ENCODE measurements at regions not wholly inside any gene's neighbourhood (a gene's known extent, or its start where the extent isn't known, plus 50 kb on each side); places are given as distances from the start of the nearest gene placed in this dataset.

GRCh38 chr6:100268326-100268725 lies 196.4 kb downstream of the SIM1 start:
- no peak for DNase-seq (ENCODE audit: low spot score)

GRCh38 chr6:100267721-100268123 lies 197.0 kb downstream of the SIM1 start:
- no peak for DNase-seq (ENCODE audit: low spot score)

- DNase-seq (ENCODE audit: low spot score), result no peak
Observed at GRCh38 chr6:100266494-100267401, 198.0 kb downstream of the SIM1 start.

- no peak for DNase-seq (ENCODE audit: low spot score)
Observed at GRCh38 chr6:100262086-100262485, 202.6 kb downstream of the SIM1 start.

GRCh38 chr6:100261486-100261885 lies 203.2 kb downstream of the SIM1 start:
- DNase-seq (ENCODE audit: low spot score), result no peak

- DNase-seq (ENCODE audit: low spot score), result no peak
Observed at GRCh38 chr6:100260584-100260983, 204.1 kb downstream of the SIM1 start.

- no peak for DNase-seq (ENCODE audit: low spot score)
Observed at GRCh38 chr6:100259865-100260264, 204.9 kb downstream of the SIM1 start.

GRCh38 chr6:100258752-100259151 lies 206.0 kb downstream of the SIM1 start:
- no peak for DNase-seq (ENCODE audit: low spot score)

- no peak for DNase-seq (ENCODE audit: low spot score)
Observed at GRCh38 chr6:100257793-100258395, 206.8 kb downstream of the SIM1 start.

- DNase-seq (ENCODE audit: low spot score), result no peak
Observed at GRCh38 chr6:100255701-100256100, 209.0 kb downstream of the SIM1 start.

- no peak for DNase-seq (ENCODE audit: low spot score)
Observed at GRCh38 chr6:100247123-100247522, 217.6 kb downstream of the SIM1 start.

GRCh38 chr6:100246206-100246605 lies 218.5 kb downstream of the SIM1 start:
- DNase-seq (ENCODE audit: low spot score), result no peak

GRCh38 chr6:100240798-100241197 lies 223.9 kb downstream of the SIM1 start:
- DNase-seq (ENCODE audit: low spot score), result no peak

- no peak for DNase-seq (ENCODE audit: low spot score)
Observed at GRCh38 chr6:100237821-100238220, 226.9 kb downstream of the SIM1 start.

- no peak for DNase-seq (ENCODE audit: low spot score)
Observed at GRCh38 chr6:100236389-100236788, 228.3 kb downstream of the SIM1 start.

- no peak for DNase-seq (ENCODE audit: low spot score)
Observed at GRCh38 chr6:100235631-100236030, 229.1 kb downstream of the SIM1 start.

- no peak for DNase-seq (ENCODE audit: low spot score)
Observed at GRCh38 chr6:100234625-100235024, 230.1 kb downstream of the SIM1 start.

- DNase-seq (ENCODE audit: low spot score), result no peak
Observed at GRCh38 chr6:100232781-100233573, 231.7 kb downstream of the SIM1 start.

GRCh38 chr6:100230953-100231316 lies 233.8 kb downstream of the SIM1 start:
- DNase-seq (ENCODE audit: low spot score), result no peak

- DNase-seq (ENCODE audit: low spot score), result no peak
Observed at GRCh38 chr6:100230115-100230952, 234.4 kb downstream of the SIM1 start.

- no peak for DNase-seq (ENCODE audit: low spot score)
Observed at GRCh38 chr6:100229512-100229911, 235.2 kb downstream of the SIM1 start.

Measured in ureter (tissue), 1 donor.